Right ventricle myocardium superior (tissue), 1 donor: ENCODE measurements at regions not wholly inside any gene's neighbourhood (a gene's known extent, or its start where the extent isn't known, plus 50 kb on each side); places are given as distances from the start of the nearest gene placed in this dataset.

Experiments
- ATAC-seq: fragments of 200-7000 bp; cut with Tn5 transposase; one replicate; pipeline ENCODE4 v1.9.1; 2020; ENCODE audit warnings: mild to moderate bottlenecking; ENCODE audit not compliant: poor library complexity
- DNase-seq: peaks from one replicate; pipeline ENCODE4 v3.0.0-alpha.2; 2020
- intact Hi-C: fragments of 100-400 bp; cut with DNase I; formaldehyde crosslinking; loops from one replicate; pipeline ENCODE4 v1.11.2; 2022
- donor health status: DM: no; HTN: yes; CAD: no; lungs with severe emphysema.

DNA sequence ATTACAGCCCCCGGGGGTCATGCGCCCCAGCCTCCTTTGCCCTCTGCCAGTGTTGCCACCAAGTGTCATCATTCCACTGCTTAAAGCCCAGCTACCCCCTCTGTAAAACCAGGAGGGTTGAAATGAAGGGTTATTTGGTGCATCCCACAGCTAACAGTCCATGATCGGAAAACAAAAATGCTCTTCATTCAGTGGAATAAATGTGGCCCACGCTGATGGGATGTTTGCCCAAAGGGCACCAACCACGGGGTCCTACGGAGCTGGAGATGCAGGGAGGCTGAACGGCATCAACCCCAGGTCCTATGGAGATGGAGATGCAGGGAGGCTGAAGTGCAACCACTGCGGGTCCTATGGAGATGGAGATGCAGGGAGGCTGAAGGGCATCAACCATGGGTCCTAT lies 218.5 kb upstream of the IRX1 start:
- intact Hi-C loops = no loop called here
- no peak for DNase-seq
- ATAC-seq = no peak

DNA sequence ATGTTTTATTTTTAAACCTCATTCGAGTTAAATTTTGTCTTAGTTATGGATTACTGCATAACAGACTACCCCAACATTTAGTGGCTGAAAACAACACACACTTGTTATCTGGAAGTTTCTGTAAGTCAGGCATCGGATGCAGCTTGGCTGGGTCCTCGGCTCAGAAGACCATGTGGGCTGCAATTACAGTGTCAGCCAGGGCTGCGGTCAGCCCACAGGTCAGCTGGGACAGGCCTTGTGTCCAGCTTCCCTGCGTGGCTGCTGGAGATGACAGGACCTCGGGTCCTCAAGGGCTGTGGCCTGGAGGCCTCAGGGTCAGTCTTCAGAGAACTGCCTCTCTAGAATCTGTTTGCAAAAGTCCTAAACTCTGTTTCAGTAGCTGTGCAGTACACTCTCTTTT lies 219.0 kb upstream of the IRX1 start:
- intact Hi-C loops = no loop called here
- no peak for ATAC-seq
- DNase-seq = no peak

DNA sequence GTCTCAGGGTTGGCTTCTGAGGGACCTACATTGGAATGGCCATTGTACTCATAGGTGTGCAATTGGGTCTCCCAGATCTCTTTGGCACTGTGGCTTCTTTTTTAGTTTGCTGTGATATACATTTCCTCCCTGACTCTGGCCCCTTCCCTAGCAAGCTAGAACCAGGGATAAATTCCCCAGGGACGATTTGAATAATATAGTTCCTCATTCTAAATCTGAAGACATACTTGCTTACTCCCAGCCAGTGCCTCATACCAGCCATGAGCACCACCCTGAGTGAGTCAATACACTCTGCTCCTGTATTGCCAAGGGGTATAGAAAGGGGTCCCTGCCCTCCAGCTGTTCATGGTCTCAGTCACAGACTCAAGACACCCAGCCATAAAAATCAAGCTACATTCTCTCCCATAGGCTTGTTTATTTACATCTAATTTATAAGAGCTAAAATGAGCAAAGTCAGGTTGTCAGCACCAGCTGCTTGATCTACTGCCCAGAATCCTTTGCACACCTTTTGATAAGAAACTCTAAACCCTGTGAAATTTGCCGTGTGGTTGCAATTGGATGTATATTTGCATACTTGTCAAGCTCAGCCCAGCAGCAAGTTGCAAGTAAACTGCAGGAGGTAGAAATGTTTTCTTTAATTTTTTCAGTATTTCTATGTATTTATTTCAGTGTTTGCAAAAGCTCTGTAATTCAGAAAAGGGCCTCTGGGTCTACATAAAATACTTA lies 219.9 kb upstream of the IRX1 start:
- ATAC-seq = no peak
- intact Hi-C loops = no loop called here
- DNase-seq = no peak

DNA sequence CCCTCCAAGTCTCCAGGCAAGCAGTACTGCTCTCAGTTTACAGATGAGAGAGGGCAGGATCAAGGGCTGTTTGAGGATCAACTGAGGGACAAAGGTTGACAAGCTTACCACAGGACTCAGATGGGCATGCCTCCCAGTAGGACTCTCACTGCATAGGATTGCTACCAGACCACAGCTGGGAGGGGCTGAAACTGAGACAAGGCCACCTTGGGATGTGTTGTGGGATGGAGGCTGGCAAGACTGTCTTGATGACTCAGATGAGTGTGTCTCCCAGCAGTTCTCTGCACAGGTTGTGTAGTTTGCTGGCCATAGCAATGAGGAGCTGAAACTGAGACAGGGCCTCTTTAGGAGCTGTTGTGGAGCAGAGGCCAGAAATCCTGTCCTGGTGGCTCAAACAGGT lies 222.2 kb upstream of the IRX1 start:
- ATAC-seq (no peak), DNase-seq (no peak)
- intact Hi-C loops = no loop called here

DNA sequence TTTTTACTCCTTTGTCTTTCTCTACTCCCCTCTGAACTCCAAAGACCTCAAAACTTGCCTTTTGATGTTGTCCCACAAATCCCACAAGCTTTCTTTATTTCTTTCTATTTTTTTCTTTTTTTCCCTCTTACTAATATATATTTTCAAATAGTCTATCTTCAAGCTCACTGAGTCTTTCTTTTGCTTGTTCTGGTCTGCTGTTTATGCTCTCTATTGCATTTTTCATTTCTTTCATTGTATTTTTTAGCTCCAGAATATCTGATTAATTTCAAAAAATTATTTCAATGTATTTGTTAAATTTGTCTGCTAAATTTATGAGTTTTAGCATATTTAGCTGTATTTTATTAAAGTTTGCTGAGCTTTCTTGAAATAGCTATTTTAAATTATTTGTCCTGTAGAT lies 223.3 kb upstream of the IRX1 start:
- intact Hi-C loops = no loop called here
- DNase-seq = no peak
- ATAC-seq = no peak

DNA sequence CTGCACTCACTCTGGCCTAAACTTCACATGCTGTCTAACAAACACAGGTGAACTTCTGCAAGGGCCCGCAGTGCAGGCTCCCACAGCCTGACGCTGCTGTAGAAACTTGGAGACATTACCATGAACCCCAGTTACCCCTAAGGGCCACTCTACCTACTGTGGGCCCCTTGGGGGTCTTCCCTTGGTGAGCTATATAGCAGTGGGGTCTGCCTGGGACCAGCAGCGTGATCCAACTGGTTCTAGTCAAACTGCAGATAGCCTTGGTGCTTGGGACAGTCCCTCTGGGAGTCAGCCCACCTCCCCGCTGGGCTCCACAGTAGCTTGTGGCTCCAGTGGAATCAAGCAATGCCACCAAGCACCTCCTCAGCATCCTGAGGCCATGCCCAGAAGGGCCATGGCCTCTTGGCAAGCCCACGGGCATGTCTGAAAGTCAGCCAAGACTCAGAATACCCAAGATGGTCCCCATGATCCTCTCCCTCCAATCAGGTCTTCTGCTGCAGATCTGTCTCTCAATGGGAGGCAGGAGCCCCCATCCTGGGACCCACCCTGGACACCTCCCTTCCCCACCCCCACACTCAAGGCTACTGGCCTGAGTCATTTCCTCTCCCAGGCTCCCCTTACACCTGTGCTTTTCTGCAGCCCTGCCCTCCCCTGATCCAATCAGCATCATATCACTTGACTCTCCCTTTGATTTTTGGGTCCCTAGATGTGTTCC lies 230.0 kb upstream of the IRX1 start:
- DNase-seq = no peak
- intact Hi-C loops = no loop called here
- no peak for ATAC-seq

DNA sequence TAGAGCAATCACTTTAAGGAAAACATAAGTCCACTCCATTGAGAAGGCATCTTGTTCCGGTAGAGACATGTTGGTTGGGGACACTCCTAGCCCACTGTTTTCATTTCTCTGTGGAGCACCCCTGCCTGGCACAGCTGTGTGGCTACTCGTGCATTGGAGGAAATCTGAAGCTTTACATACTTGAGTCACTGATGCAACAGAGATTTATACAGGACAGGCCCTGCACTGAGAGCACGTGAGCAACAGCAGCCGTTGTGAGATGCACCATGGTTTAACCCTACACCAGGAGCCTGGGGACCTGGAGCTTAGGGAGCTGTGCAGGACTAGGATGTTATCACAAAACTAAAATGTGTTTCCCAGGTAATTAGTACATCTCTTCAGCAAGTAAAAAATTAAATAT lies 230.7 kb upstream of the IRX1 start:
- DNase-seq = no peak
- intact Hi-C loops = no loop called here
- ATAC-seq = no peak

DNA sequence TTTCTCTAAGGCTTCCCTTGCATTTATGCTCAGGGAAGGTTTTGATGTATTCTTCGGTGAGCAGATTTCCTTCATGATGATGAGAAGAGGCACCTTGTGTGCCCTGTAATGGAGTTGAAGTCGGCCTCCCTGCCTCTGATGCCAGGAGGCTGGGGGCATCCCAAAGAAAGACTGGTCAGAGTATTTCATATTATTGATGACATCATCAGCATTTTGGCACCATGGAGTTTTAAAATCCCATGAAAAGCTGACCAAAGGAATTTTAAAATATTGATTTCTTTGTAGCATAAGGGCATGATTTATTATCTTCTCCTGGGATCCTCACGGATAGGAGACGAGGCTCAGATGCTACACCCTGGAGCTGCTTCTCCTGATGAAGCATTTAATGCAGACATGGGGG lies 231.2 kb upstream of the IRX1 start:
- no peak for ATAC-seq
- intact Hi-C loops = no loop called here
- no peak for DNase-seq

DNA sequence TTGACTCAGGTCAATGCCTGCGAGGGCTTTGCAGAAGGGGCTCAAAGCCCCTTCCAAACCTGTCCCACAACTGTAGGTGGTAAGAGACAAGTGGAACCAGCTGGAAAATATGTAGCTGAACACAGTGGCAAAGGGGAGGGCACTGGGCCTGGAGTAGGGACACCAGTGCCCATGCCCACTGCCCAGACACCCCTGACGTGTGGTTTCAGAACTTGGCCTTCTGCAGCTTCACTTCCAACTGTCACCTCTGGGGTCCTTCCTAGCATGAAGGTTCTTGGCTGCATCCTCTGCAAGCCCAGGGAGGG lies 233.1 kb upstream of the IRX1 start:
- ATAC-seq (no peak), DNase-seq (no peak)
- intact Hi-C loops = no loop called here

DNA sequence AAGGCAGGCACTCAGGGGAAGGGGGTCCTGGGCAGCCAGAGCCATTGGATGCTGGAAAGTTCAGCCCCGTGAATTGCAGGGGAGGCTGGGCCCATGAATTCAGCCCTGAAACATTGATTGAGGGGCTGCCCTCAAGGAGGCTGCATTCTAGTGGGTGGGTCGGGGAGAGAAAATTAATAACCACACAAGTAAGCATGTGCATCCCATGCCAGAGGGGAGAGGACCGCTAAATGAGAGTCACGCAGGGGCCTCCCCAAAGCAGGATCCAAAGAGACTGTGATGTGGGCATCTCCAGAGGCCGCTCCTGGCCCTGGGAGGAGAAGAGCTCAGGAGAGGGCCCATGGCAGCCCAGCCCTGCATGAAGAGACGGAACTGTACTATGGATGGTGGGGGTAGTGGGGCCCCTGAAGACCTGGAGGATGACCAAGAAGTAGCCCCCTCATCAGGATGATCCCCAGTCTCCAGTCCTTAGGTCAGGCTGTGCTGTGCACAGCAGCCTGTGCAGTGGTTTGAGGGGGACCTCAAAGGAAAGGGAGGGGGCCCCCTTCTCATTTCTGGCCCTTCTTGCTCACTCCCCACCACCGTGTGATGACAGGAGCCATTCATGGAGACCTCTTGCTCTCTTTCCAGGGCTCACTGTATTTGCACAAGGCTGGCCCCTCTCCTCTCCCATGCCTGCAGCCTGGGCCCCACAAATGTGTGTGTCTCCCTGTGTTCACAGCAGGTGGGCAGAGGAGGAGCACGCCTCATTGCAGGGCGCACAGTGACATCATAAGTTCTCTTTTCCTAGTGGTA lies 233.6 kb upstream of the IRX1 start:
- intact Hi-C loops = no loop called here
- no peak for ATAC-seq
- no peak for DNase-seq

DNA sequence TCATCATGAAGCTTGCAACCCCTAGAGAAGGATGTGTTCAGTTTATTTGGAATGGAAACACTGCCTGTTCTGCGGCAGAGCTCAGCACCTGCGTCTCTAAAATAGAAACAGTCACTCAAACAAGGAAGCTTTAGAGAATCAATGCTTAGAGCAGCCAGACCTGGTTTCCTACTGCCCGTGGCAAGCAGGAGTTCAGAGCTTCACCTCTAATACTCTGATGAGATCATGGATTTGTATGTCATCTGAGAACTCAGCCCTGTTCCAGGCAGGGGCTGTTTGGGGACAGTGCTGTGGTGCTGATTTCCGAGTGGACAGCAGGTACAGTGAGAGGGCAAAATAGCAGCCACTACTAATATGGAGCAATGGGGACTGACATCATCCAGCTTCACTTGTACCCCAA lies 236.0 kb upstream of the IRX1 start:
- ATAC-seq (no peak), DNase-seq (no peak)

DNA sequence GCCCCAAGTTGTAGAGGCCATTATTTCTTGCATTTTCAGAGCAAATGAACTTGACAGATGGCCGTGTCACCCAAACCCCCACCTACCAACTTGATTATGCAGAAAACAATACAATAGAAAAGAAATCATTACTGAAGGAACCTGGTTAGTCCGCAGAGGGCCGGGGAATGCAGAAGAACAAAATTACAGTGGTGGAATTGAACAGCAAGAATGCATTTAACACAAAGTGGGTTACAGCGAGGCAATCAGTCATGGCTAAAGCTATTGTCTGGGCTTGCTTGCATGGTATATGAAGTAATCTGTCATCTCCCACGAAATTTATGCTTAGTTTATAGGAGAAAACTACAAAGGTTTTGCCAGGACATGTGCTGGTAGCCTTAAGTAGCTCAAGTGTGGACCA lies 238.3 kb upstream of the IRX1 start:
- intact Hi-C loops = no loop called here
- DNase-seq (no peak), ATAC-seq (no peak)

More for the DNA sequence above, 236.0 kb upstream of the IRX1 start:
- intact Hi-C loops = no loop called here

DNA sequence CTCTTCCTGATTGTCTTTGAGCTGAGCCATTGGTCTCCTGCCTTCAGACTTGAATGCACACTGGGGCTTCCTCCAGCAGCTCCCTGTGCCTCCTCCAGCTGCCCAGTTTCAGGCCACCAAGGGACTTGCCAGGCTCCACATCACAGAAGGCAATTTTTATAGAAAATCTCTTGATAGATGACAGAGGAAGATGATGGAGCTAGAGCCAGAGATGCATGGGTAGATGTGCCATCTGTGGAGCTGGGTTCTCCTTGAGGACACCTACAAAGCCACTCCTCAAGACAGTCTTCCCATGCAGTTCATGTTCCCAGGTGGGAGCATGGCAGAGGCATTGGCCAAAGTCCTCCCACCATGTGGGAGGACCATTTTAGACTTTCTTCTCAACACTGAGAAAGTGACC lies 239.6 kb upstream of the IRX1 start:
- ATAC-seq (no peak), DNase-seq (no peak)
- intact Hi-C loops = no loop called here

DNA sequence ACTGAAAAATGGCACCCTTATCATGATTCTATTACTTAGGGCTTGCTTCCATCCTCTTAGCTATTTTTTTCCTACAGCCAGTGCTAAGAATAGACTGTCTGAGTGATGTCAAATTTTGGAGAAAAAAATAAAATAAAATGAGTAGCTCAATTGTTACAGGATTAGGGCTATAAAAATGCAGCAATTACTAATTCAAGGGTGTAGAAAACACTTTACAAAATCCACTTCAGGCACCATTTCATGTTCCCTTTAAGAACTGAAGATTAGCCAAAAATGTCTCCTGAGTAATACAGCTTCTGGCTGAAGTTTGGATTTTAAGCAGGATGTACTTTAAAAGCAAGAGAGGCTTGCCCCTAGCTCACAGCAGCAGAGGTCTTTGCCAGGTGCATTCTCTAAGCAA lies 240.5 kb upstream of the IRX1 start:
- ATAC-seq (no peak), DNase-seq (no peak)
- intact Hi-C loops = no loop called here

DNA sequence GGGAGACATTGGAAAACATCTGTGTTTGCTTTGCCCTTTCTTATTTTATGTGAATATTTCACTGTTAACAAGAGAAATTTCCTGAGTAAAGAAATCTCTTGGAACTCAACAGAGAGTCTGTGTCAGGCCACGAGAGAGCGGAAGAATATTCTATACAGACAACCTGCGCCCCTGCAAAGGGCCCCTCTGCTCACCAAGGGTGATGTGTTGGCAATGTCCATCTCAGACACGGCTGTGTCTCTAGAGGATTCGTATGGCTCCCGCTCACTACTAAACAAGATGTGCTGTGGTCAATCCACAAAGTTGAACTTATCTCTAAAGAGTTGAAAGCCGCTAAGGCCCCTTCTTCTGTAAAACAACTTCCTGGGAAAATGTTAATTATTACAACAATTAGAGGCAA lies 241.0 kb upstream of the IRX1 start:
- ATAC-seq = no peak
- intact Hi-C loops = no loop called here

DNA sequence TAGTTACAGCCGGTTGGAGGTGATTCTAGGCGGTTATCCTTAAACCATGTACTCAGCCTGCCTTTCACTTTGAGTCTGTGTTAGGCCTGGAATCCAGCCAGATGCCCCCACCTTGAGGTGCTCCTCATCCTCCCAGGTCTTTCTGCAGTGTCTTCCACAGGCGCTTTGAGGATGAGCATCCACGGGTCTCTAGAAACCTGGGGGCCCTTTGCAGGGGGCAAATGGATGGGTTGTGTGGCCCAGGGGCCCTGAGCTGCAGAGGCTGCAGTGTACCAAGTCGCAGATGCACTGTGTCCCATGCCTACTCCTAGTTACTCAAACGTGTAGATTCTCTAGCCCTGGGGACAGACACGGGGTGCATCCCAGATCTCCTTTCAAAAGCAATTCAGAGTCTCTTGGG lies 242.1 kb upstream of the IRX1 start:
- ATAC-seq = no peak
- no peak for DNase-seq
- intact Hi-C loops = no loop called here

More for the DNA sequence above, 241.0 kb upstream of the IRX1 start:
- no peak for DNase-seq

DNA sequence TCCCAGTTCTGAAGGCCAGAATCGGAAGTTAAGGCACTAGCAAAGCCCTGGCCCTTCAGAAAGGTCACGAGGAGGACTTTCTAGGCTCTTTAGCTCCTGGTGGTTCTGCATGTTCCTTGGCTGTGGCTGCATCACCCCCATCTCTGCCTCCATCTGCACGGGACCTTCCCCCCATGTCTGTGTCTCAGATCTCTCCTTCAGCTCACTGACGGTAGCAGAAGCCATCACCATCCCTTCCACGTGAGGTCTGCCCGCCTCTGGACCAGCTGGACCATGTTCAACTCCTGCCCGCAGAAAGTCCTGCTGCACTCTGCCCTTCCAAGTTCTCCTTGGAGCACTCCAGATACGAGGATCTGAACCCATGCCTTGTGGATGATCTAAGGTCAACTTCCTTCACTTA lies 242.9 kb upstream of the IRX1 start:
- DNase-seq (no peak), ATAC-seq (no peak)
- intact Hi-C loops = no loop called here

DNA sequence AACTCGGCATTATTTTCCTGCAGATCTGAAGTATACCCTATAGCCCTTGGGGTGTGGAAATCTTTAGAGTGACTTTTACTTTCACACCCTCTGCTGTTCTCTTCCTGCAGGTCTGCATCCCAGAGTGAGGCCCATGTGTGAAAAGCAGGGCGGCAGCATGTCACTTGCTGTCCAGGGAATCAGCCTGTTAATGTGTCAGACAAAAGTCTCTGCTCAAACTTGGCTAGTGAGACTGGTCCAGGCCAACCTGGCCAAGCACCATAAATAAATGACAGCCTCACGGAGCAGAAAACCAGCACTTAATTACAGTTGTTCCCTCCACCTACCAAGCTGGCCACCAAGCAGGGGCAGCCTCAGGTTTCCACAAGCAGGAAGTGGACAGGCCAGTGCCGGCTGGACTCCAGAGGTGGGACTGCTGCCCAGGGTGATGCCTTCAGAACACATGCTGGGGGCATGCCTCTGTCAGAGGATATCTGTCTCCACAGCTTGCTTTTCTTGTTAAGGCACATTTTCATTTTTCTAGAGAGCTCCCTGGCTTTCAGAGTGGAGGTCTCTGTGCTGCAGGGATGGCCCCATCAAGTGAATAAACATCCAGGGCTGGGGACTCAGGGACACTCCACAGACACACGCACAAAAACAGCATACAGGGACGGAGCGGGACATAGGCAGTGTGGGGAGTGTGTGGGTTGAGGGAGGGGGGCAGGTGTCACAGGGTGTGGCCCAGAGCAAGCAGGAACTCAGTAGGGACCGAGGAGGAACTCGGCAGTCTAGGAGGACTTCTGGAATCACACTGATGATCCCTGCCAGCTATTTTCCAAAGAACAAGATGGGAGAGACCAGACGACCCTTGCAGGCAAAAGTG lies 243.8 kb upstream of the IRX1 start:
- ATAC-seq = peak; percentile 56
- no peak for DNase-seq
- intact Hi-C loops = no loop called here

DNA sequence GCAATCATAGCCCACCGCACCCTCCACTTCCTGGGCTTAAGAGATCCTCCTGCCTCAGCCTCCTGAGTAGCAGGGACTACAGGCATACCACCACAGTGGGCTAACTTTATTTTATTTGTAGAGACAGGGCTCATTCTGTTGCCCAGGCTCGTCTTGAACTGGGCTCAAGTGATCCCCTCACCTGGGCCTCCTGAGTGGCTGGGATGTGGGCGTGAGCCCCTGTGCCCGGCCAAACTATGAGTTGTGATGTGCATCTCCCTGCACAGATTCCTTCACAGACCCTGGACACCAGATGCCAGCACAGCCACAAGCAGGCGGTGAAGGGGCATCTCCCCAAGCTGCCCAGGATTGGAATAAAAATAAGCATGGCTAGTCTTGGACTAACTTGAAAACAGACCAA lies 244.9 kb upstream of the IRX1 start:
- intact Hi-C loops = no loop called here
- DNase-seq (no peak), ATAC-seq (no peak)
